CD4-positive, alpha-beta T cell treated with Interleukin-15 for 1 hour (primary cell): ENCODE measurements at regions not wholly inside any gene's neighbourhood (a gene's known extent, or its start where the extent isn't known, plus 50 kb on each side); places are given as distances from the start of the nearest gene placed in this dataset.
"Not testable (repeated sequence)": the region's sequence is repeated elsewhere in the genome, so short reads cannot be mapped to it uniquely, and the experiment has no call there.

Experiments used
- DNase-seq: peaks from one replicate; pipeline ENCODE4 v3.0.0-alpha.2; 2020

DNA sequence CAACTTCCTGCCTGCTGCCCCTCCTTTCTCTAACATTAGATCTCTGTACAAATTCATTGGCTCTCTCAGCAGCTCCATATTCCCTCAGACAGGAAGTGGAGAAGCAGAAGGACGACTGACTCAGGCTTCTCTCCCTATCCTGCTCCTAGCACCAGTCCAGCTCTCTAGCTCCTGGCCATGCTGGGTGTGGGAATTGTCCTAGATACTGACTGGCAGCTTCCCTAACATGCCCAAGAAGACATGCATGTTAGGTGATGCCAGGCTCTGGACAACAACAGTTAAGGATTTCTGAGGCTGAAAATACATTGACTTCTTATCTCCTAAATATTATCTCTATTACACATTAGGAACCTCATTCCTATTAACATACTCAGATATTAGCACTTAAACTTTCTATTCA, 292.9 kb downstream of the IKZF2 start:
- DNase-seq: no peak

DNA sequence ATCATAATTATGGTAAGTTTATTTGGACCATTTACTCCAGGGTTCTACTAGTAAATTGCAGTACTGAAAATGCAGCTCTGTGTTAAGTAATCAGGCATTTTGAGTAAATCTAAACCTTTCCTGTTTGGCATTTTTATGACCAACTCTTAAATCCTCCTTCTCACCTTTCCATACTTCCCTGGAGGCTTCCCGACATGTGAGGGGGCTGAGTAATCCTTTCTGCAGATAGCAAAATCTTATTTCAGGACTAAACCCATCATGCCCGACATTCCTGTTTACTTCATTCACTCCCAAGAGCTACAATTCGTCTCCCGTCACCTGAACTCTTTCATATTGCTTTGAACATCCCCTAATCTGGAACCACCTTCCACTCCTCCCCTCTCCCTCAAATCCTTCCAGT, 296.6 kb downstream of the IKZF2 start:
- DNase-seq: no peak

DNA sequence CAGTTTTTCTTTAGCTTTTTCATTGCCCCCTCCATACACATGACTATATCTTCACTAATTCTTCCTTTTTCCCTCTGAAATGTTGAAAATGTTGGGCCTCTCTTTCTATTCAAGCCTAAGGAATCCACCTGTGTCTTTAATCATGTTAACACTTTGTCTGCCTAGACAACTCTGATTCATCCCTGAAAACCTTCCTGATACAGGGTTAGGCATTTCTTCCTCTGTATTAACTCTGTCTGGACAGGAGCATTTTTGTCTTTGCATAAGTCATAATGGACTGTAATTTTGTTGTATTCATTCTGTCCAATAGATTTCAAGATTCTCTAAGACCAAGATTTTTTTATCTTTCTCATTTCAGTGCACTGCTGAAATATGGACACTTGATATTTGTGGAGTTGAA, 297.3 kb downstream of the IKZF2 start:
- DNase-seq: no peak

DNA sequence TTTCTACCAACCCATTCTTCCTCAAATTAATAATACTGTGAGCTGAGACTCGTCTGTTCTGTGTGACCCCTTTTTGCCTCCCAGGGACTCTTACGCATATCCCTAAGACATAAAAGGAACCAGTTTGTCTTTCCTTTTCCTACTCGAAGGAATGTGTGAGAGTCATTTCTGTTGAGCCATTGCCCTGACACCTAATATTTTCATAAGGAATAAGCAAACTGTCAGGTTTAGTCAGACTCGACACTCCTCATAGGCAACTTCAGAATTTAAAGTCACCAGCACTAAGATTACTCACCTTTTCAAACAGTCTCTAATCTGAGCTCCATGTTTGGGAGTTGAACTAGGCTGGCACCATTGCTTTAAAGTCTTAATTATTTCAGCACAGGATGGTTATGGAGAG, 305.5 kb downstream of the IKZF2 start:
- no peak for DNase-seq

DNA sequence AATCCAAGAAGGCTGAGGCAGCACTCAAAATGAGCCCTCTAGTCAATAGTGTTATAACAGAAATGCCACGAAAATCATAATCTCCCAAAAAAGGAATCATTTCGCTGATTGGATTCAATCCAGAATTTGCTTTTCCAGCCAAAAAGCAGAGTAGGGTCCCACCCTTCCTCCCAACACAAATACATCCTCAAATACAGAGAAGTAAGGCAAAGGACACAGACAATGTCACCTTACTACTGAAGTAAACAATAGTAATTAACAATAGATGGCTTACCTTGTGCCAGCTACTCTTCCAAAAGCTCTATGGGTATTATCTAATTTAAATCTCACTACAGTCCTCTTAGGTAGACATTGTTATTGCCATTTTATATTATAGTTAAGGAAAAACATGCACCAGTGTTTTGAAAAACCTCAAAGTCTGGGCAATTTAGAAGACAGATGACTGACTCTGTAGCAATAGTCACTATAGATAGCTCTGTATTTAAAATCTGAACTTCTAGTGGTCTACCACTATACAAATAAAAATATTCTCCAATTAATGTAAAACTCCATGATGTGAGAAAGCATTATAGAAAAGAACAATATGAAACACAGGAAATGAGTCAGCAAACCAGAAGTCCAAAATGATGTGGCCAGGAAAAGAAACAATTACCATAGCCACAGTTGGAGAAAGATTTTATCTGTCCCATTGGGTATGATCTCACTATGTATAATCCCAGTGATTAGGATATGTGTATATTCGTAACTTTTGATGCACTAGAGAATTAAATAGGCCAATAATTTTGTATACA, 305.0 kb upstream of the ERBB4 start:
- DNase-seq: no peak

DNA sequence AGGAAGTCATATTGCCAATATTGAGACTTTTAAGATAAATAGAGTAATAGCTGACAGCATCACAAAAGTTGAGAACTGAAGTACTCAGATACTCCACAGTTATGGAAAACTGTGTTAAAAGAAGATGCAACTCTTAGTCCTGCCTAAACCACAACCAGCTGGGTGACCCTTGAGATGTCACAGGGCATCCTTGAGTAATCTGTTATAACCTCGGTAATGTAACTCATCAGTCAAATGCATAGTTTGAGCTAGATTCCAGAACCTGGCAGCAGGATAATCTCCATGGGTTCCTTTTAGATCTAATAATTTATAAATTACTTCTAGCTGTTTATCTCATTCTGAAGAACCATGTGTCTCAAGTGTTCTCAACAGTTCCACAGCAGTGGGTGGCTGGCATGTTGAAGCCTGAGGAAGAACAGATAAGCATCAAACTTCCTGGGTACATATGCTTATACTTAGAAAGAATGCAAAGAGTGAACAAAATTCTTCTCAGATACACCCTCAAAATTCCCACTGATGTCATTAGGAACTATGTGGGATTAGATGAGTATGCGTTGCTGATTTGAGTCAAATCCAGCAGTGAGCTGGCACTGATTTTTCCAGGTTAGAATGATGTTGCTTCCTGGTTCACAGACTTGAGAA, 304.1 kb upstream of the ERBB4 start:
- no peak for DNase-seq

DNA sequence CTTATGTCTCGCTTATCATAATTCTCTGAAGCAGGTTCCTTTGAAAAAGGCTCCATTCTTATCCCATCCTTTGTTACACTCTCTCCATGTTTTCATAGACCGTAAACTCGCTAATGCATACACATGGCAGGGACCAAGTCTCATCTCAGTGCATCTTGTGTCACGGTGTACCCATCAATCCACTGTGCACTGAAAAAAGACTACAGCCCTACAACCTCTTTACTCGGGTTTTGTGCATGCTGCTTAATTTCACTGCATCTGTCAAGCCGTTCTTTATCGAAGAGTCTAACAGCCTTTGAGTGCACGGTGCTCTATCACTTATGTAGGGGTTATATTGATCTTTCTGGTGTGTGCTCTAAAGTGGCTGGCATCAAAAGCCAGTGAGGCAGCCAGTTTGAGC, 302.9 kb upstream of the ERBB4 start:
- DNase-seq: no peak

DNA sequence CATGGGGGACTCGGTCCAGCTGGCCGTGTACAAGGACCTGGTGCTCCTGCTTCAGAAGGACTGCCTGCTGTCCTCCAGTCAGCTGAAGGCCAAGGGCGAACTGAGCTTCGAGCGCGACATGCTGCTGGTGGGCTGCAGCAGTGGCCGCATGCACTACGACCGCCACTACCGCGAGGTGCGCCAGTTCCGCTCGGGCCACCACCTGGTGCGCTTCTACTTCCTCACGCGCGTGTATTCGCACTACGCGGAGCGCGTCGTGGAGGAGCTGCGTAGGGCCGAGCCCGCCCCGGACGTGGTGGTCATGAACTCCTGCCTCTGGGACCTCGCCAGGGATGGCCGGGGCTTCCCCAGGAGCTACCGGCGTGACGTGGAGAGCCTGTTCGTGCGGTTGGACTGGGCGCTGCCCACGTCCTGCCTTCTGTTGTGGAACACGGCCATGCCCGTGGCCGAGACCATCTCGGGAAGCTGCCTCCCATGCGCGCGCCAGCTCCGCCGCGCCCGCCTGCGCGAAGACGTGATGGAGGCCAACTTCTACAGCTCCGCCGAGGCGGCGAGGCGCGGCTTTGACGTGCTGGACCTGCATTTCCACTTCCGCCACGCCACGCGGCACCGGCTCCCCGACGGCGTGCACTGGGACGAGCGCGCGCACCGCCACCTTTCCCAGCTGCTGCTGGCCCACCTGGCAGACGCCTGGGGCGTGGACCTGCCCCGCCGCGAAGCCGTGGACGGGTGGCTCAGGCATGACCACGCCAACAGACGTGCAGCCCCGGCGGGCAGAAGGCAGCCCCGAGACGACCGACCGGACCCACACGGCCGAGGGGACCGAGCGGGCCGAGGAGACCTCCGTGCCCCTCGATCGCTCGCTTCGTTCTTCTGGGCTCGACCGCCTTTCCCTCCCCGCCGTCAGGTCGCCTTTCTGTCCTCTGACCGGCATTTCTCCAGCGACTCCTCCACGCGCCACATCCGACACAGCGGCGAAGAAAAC, 293.9 kb upstream of the ERBB4 start:
- no peak for DNase-seq

DNA sequence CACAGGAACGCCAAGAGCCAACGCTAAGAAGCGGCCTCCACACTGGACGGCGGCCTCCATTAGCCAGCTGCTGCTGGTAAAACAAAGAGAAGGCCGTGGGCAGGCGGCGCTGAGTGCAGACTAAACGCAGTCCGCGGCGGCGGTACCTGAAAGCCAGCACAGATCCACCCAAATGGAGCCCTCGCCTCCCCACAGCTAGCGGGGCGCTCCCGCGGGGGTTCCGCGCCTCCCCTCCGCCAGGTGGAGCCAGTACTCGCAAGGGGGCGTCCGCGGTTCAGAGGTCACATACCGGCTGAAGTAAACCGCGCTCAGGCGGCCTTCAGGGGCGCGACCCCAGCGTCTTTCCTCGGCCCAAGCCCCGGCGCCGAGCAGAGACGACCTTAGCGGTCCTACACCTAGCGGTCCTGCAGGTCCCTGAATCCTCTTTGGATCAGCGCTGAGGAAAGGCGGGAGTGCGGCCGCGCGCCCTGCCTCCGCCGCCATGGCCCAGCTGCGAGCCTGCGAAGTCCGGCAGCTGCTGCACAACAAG, 293.1 kb upstream of the ERBB4 start:
- no peak for DNase-seq

DNA sequence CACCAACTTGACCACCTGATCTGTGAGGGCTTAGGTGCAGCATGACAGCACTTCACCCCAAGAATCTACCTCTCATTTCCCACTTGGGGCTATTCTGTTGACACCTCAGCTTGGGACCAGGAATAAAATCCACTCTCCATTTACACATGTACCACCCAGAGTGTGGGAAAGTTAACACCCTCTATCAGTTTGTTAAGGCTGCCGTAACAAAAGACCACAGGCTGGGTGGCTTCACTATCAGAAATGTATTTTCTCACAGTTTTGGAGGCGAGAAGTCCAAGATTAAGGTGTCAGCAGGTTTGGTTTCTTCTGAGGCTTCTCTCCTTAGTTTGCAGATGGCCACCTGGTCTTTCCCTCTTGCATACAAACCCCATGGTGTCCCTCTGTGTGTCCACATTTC, 277.7 kb upstream of the ERBB4 start:
- DNase-seq: no peak

DNA sequence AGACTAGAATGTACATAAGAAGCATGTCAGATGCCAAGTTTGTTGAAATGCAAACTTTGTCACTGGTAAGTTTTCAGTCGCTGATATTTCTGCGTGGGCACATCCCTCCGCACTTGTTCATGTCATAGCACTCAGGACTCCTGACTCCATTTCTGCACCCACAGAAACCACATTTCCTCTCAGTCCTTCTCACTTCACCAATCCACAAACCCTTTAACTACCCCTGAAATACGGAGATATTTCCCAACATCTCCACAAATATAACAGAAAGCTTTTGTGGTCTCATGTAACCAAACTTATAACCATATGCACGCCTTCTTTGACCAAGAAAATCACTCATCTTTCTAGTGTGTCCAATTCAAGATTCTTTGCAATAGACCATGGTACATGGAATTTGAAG, 276.9 kb upstream of the ERBB4 start:
- DNase-seq: no peak

DNA sequence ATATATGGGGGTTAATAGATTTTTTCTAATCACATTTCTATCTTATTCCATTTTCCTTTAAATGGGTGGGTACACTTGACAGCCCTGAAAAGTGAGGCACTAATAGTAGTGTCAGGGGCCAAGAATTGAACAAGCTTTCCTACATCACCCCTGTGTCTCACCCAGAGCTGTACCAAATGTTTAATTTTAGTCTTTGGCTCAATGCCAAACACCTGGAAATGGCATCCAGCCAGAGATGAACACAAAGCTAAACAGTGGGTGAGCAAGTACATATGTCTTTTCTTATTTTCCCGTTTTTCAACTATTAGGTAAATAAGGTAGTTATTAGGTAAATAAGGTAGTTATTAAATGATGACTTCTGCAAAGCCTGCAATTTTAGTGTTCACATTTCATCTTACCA, 276.3 kb upstream of the ERBB4 start:
- no peak for DNase-seq

DNA sequence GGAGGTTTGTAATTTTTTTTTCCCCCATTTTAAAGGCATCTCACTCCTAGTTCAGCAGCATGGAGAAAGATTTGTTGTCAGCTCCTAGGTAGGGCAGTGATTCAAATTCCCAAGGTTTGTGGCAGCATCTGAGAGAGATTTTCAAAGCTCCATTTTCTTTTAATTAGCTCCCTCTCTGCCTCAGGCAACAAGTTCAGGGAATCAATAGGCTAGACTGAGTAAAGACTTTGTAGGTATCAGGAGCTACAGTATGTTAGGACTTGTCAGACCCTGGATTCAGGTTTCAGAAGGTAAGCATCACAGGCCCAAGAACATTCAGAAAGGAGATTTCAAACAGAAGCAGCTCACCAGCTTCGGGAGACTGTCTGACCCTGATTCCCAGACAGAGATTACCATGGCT, 273.3 kb upstream of the ERBB4 start:
- DNase-seq: no peak

DNA sequence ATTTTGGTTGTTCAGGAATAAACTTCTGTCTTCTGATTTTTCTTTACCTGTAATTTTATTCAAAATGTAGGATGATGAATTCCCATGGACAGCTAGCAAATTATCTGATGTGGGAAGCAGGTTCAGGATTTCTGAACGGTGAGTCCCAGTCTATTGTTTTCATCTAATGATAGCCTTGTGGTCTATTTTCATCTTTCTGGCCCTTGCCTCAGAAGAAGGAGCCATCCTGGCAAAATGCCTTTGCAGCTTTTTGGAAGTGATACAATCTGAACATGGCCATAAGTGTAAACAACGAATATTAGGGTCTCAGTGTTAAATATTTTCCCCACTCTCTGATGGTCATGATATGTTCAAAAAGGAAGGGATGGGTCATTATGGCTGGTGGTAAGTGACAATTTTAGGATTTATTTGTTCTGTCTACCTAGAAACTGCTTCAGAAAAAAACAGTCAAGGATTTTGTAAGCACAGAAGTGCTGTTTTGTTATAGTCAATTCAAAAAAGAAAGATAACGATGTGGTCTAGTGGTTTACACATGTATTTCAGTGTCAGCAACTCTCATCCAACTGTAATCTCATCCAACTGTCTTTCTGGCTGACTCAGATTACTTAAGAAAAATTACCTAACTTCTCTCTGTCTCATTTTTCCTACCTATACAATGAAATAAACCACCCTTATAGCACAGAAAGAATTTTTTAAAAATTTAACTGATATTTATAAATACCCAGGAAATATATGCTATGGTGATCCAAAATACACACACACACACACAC, 272.6 kb upstream of the ERBB4 start:
- no peak for DNase-seq

DNA sequence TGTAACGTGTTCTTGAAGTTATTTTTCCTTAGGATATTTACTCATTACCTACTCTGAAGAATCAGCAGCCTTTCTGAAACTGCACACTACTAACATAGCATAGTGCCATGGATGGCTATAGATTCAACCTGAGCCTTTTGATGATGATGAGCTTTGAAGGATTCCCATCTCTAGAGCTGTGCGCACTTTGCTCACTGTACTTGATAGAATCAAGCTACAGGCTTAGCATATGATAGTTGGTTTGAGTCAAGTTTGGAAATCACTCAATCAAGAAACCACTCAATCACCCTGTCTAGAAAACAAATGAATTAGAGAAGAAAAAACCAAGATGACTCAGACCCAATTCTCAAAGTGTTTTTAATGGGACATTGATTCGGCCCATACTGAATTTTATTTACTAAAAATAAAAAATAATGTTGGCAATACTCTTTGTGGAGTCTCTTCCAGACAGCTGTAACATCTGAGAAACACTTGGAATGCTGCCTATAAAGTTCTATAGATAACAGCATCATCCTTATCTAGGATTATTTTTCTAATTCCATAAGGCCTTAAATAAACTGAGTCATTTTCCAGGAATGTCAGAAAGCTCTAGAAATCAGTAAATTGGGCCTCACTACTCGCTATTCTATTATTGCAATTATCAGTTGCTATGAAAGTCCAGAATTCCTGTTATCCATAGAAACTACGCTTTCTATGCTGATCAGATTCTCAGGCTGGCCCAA, 259.0 kb upstream of the ERBB4 start:
- DNase-seq: no peak

DNA sequence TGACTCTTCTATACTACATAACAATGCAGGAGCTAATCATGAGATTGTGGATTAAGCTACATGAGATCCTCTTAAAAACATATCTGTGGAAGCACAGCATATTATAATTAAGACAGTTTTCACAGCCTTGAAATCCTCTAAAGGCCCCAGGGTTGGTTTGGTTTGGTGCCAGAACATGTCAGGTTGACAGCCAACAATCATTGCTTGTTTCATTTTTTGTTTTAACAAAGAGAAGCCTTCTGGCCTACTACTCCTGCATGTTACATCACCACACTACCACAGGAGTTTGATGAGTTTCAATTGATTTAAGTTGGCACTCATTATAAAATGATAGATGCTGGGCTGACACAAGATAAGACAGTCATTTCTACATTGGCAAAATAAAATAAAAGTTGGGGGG, 255.9 kb upstream of the ERBB4 start:
- no peak for DNase-seq

DNA sequence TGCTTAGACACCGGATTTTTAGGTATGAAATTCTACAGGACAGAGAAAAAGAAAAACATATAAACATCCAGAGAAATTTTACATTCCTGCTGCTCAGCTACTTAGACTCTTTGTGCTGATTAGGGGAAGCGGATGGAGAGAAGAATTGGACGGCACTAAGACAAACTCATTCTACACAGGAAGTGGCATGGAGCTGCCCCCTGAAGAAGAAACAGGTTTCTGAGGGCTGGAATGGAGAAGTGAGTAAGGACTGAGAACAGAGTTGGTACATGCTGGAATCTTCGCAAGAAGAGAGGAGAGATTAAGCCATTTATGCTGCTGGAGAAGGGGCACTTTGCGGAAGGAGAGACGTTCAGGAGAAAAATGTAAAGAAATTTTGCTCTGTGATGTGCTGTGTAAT, 253.0 kb upstream of the ERBB4 start:
- no peak for DNase-seq

DNA sequence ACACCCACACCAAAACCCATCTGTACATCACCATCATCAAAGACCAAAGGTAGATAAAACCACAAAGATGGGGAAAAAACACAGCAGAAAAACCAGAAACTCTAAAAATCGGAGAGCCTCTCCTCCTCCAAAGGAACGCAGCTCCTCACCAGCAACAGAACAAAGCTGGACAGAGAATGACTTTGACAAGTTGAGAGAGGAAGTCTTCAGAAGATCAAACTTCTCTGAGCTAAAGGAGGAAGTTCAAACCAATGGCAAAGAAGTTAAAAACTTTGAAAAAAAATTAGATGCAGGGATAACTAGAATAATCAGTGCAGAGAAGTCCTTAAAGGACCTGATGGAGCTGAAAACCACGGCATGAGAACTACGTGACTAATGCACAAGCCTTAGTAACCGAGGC, 247.5 kb upstream of the ERBB4 start:
- not testable (repeated sequence) for DNase-seq

DNA sequence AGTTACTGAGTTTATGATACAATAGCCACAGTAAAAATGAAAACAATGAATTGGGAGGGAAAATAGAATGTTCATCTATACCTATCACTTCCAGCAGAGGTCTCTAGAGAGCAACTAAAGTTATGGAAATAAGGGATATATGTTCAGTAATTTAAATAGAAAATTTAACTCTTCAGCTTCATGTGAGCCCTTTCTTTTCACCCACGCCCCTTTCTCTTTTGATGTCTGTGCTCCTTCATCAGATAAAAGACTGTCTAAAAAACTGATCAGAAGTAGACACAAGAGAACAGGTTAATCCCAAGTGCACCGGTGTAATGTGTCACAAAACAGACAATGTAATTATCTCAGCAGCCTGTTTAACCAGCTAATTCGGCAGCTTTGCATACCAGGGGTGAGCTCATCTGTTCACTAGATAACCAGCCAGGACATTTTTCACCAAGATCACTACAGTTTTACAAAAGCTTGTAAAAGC, 238.5 kb upstream of the ERBB4 start:
- no peak for DNase-seq

DNA sequence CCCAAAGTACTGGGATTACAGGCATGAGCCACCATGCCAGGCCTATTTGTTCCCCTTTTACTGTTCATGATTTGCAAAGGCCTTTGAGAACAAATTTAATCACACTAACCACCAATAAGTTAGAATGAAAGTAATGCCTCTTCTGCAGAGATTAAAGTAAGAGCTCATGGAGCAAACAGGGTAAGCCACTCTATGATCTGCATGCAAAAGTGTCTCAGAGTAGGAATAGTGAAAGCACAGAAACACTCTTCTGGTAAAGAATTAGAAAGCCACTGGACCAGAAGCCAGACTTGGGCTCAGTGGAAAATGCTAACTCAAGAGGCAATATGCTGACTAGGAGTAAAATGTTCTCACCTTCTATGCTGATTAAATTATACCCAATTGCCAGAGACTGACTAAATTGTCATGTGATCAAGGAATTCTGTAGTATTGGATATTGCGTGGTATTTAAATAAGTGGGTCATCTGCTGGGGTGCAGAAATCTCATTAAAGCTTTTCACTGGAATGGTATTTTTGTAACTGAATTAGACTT, 235.3 kb upstream of the ERBB4 start:
- DNase-seq: no peak

DNA sequence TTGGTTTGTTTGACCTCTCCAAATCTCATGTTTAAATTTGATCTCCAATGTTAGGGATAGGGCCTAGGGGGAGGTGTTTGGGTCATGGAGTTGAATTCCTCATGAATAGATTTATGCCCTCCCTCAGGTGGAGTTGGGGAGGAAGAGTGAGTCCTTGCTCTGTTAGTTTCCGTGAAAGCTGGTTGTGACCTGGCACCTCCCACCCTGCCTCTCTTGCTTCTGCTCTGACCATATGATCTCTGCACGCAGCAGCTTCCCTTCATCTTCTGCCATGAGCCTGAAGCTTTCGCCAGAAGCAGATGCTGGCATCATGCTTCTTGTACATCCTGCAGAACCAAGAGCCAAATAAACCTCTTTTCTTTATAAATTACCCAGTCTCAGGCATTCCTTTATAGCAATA, 231.6 kb upstream of the ERBB4 start:
- no peak for DNase-seq

DNA sequence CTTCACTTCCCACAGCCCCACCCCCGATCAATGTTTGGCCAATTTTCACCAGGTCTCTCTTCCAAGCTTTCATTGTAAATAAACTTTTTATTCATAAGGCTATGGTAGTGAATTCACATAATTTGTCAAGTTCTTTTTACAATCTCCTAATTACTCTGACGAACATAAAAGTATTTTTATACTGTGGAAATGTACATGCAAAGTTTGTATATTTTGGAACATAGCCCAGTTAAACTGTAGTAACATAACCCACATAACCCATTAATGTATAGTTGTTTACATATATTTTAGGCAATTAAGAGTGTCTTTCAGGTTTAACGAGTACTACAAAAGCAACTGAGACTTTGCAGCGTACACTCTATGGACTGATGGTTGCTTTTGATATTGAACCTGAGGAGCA, 228.3 kb upstream of the ERBB4 start:
- DNase-seq: no peak
